PC-3 (cell line): ENCODE measurements at regions not wholly inside any gene's neighbourhood (a gene's known extent, or its start where the extent isn't known, plus 50 kb on each side); places are given as distances from the start of the nearest gene placed in this dataset.

Experiments
- ATAC-seq: fragments of 200-7000 bp; cut with Tn5 transposase; 2 replicates; pipeline ENCODE4 v1.9.1; 2020; ENCODE audit warnings: mild to moderate bottlenecking, moderate library complexity
- BruUV-seq: library from RNA; stranded (reverse); fragments of 400-500 nt; replicated peaks from 2 replicates; lab custom pipeline; 2021; lab: Mats Ljungman, UMichigan
- CTCF ChIA-PET: fragments of 300-600 bp; sonication (Branson Sonifier 250); formaldehyde crosslinking; loops from one replicate; lab custom pipeline; 2022; ENCODE audit warnings: antibody characterized with exemption; lab: Charles Lee
- POLR2A ChIA-PET: fragments of 300-600 bp; sonication (Branson Sonifier 250); formaldehyde crosslinking; loops from one replicate; lab custom pipeline; 2022; ENCODE audit warnings: antibody characterized with exemption; ENCODE audit not compliant: unreplicated experiment; lab: Charles Lee
- DNase-seq: peaks from one replicate; pipeline ENCODE4 v3.0.0-alpha.2; 2015
- H2AFZ ChIP-seq: fragments of 300-600 bp; sonication (generic); 2 replicates; pipeline ENCODE4 v1.6.0; 2016; ENCODE audit warnings: antibody characterized with exemption, low read length
- H3F3A ChIP-seq: fragments of 300-600 bp; sonication (generic); one replicate; pipeline ENCODE4 v1.6.0; 2017; ENCODE audit warnings: antibody characterized with exemption, low read length, control low read depth, mild to moderate bottlenecking; ENCODE audit not compliant: unreplicated experiment
- H3K27ac ChIP-seq: fragments of 300-600 bp; sonication (generic); 2 replicates; pipeline ENCODE4 v1.5.1; 2016; ENCODE audit warnings: mild to moderate bottlenecking, low read length
- H3K27me3 ChIP-seq: fragments of 300-600 bp; sonication (generic); 2 replicates; pipeline ENCODE4 v1.6.1; 2016; ENCODE audit warnings: low read length, mixed read lengths
- H3K36me3 ChIP-seq: fragments of 300-600 bp; sonication (generic); 2 replicates; pipeline ENCODE4 v1.6.1; 2016; ENCODE audit warnings: low read depth, mixed run types, low read length, mixed read lengths
- H3K4me1 ChIP-seq: fragments of 300-600 bp; sonication (generic); 2 replicates; pipeline ENCODE4 v1.5.1; 2016; ENCODE audit warnings: low read length; ENCODE audit not compliant: insufficient read depth
- H3K4me2 ChIP-seq: fragments of 300-600 bp; sonication (generic); 2 replicates; pipeline ENCODE4 v1.6.0; 2016; ENCODE audit warnings: low read length
- H3K4me3 ChIP-seq: fragments of 300-600 bp; sonication (generic); 2 replicates; pipeline ENCODE4 v1.5.1; 2016; ENCODE audit warnings: mild to moderate bottlenecking, low read length, mixed read lengths
- H3K79me2 ChIP-seq: fragments of 300-600 bp; sonication (generic); 2 replicates; pipeline ENCODE4 v1.6.1; 2017; ENCODE audit warnings: low read length, mixed read lengths
- H3K9ac ChIP-seq: fragments of 300-600 bp; sonication (generic); 2 replicates; pipeline ENCODE4 v1.6.0; 2016; ENCODE audit warnings: mild to moderate bottlenecking, low read length
- H3K9me2 ChIP-seq: fragments of 300-600 bp; sonication (generic); replicated peaks from 2 replicates; pipeline ENCODE4 v1.6.1; 2016; ENCODE audit warnings: mixed run types, low read length, mixed read lengths
- H3K9me3 ChIP-seq: fragments of 300-600 bp; sonication (generic); 2 replicates; pipeline ENCODE4 v1.6.1; 2016; ENCODE audit warnings: low read length, mixed read lengths
- H4K20me1 ChIP-seq: fragments of 300-600 bp; sonication (generic); 2 replicates; pipeline ENCODE4 v1.6.1; 2016; ENCODE audit warnings: low read length, mixed read lengths
- EZH2 ChIP-seq: fragments of 300-600 bp; sonication (generic); IDR thresholded peaks from one replicate; pipeline ENCODE4 v1.6.1; 2017; ENCODE audit warnings: antibody characterized with exemption, mild to moderate bottlenecking, low read length; ENCODE audit not compliant: unreplicated experiment
- EZH2phosphoT487 ChIP-seq: fragments of 300-600 bp; sonication (generic); IDR thresholded peaks from 2 replicates; pipeline ENCODE4 v1.6.1; 2018; ENCODE audit warnings: mild to moderate bottlenecking, antibody characterized with exemption, low read length, borderline replicate concordance
- intact Hi-C: fragments of 100-400 bp; cut with micrococcal nuclease; formaldehyde crosslinking; loops from 2 replicates; pipeline ENCODE4 v1.9.0; 2023
- TF ChIP-seq, protein P1 (sequence below): fragments of 300-600 bp; sonication (generic); conservative IDR thresholded peaks from 2 replicates; pipeline ENCODE4 v1.5.1; 2017; ENCODE audit warnings: antibody characterized with exemption, low read depth, mild to moderate bottlenecking, low read length

DNA sequence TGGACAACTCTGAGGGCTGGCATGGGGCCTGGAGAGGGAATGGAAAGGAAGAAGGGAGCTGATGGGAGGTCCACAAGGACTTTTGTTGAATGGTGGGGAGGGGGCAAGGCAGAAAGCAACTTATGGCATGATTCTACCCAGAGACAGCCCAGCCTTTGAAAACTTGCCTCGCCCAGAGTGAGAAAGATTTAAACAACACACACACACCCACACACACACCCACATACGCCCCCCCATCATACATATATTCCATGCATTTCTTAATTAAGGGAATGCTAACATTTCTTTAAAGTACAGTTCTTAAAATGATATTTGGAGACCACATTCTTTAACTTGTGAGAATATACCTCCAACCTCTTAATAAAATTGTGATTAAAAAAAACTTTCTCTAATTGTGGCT lies 115.4 kb upstream of the F3 start:
- H3K4me2 ChIP-seq: no peak overlapping the region
- peaks cover 14% of the 10 kb centered on the region for H3K4me1 ChIP-seq
- POLR2A ChIA-PET: no interaction called here
- no peak overlapping the region for H3K4me3 ChIP-seq
- H3K27ac ChIP-seq: no peak overlapping the region
- no peaks in the 10 kb centered on the region for H3K9me3 ChIP-seq
- no peaks in the 10 kb centered on the region for H3K79me2 ChIP-seq
- no TSS peak for BruUV-seq
- H3K36me3 ChIP-seq: no peaks in the 10 kb centered on the region
- ATAC-seq: no peak
- H2AFZ ChIP-seq: no peak overlapping the region
- no peaks in the 10 kb centered on the region for H3F3A ChIP-seq
- CTCF ChIA-PET: no interaction called here
- no peak overlapping the region for H3K9ac ChIP-seq
- no peak for DNase-seq
- H3K27me3 ChIP-seq: no peaks in the 10 kb centered on the region
- TF ChIP-seq EZH2phosphoT487 (no peak), EZH2 (no peak)
- TF ChIP-seq, protein P1, sequence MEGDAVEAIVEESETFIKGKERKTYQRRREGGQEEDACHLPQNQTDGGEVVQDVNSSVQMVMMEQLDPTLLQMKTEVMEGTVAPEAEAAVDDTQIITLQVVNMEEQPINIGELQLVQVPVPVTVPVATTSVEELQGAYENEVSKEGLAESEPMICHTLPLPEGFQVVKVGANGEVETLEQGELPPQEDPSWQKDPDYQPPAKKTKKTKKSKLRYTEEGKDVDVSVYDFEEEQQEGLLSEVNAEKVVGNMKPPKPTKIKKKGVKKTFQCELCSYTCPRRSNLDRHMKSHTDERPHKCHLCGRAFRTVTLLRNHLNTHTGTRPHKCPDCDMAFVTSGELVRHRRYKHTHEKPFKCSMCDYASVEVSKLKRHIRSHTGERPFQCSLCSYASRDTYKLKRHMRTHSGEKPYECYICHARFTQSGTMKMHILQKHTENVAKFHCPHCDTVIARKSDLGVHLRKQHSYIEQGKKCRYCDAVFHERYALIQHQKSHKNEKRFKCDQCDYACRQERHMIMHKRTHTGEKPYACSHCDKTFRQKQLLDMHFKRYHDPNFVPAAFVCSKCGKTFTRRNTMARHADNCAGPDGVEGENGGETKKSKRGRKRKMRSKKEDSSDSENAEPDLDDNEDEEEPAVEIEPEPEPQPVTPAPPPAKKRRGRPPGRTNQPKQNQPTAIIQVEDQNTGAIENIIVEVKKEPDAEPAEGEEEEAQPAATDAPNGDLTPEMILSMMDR: no peak
- intact Hi-C loops: no loop called here
- H3K9me2 ChIP-seq: no peaks in the 10 kb centered on the region
- no peaks in the 10 kb centered on the region for H4K20me1 ChIP-seq

- TF ChIP-seq EZH2phosphoT487 (no peak), EZH2 (no peak)
- TF ChIP-seq, protein P1: no peak
- H3K36me3 ChIP-seq: no peaks in the 10 kb centered on the region
- no peaks in the 10 kb centered on the region for H3K27me3 ChIP-seq
- H3K9me2 ChIP-seq: no peaks in the 10 kb centered on the region
- H3F3A ChIP-seq: no peaks in the 10 kb centered on the region
- no peaks in the 10 kb centered on the region for H4K20me1 ChIP-seq
- no TSS peak for BruUV-seq
- CTCF ChIA-PET: no interaction called here
- no peak overlapping the region for H3K27ac ChIP-seq
- intact Hi-C loops: loop anchor here (5.0 kb wide), 1 partner anchor 53 kb away; no protein-coding TSS in a partner anchor
- peaks cover 14% of the 10 kb centered on the region for H3K4me1 ChIP-seq
- ATAC-seq (no peak), DNase-seq (no peak)
- H2AFZ ChIP-seq: no peak overlapping the region
- POLR2A ChIA-PET: interaction anchor here (0.6 kb wide), 1 partner anchor 901 kb away, joined by 3 read pairs; no protein-coding TSS in a partner anchor
- H3K4me3 ChIP-seq: no peak overlapping the region
- H3K4me2 ChIP-seq: no peak overlapping the region
- no peaks in the 10 kb centered on the region for H3K9me3 ChIP-seq
- H3K79me2 ChIP-seq: no peaks in the 10 kb centered on the region
- H3K9ac ChIP-seq: no peak overlapping the region
Observed at GRCh38 chr1:94654919-94655318, 113.4 kb upstream of the F3 start.

- no peaks in the 10 kb centered on the region for H3K36me3 ChIP-seq
- H3K27me3 ChIP-seq: no peaks in the 10 kb centered on the region
- H3K4me1 ChIP-seq: peaks cover 14% of the 10 kb centered on the region
- H3K9me3 ChIP-seq: no peaks in the 10 kb centered on the region
- ChIA-PET CTCF (no interaction called here), POLR2A (interaction anchor here (0.6 kb wide), 1 partner anchor 902 kb away, joined by 3 read pairs; no protein-coding TSS in a partner anchor)
- H3K27ac ChIP-seq: no peak overlapping the region
- H3F3A ChIP-seq: no peaks in the 10 kb centered on the region
- no peak overlapping the region for H3K4me3 ChIP-seq
- H2AFZ ChIP-seq: no peak overlapping the region
- TF ChIP-seq EZH2phosphoT487 (no peak), EZH2 (no peak)
- TF ChIP-seq, protein P1: no peak
- no peak overlapping the region for H3K4me2 ChIP-seq
- no peaks in the 10 kb centered on the region for H3K9me2 ChIP-seq
- DNase-seq (no peak), ATAC-seq (peak; percentile 20; the same call in 1 of the 2 replicates)
- BruUV-seq: no TSS peak
- H3K9ac ChIP-seq: no peak overlapping the region
- no peaks in the 10 kb centered on the region for H3K79me2 ChIP-seq
- intact Hi-C loops: loop anchor here (5.0 kb wide), 1 partner anchor 52 kb away; no protein-coding TSS in a partner anchor
- no peaks in the 10 kb centered on the region for H4K20me1 ChIP-seq
Observed at GRCh38 chr1:94654459-94654858, 112.9 kb upstream of the F3 start.
